Mesendoderm (in vitro differentiated cells): ENCODE measurements at regions not wholly inside any gene's neighbourhood (a gene's known extent, or its start where the extent isn't known, plus 50 kb on each side); places are given as distances from the start of the nearest gene placed in this dataset.

Experiments used
- DNase-seq: peaks from one replicate; pipeline ENCODE4 v3.0.0; 2013
- H2AK5ac ChIP-seq: 2 replicates; pipeline ENCODE4 v1.6.1; 2013; ENCODE audit warnings: low read length, inconsistent platforms
- H2BK120ac ChIP-seq: 2 replicates; pipeline ENCODE4 v1.6.1; 2013; ENCODE audit warnings: low read depth, mild to moderate bottlenecking, low read length, moderate library complexity, mixed read lengths
- H2BK15ac ChIP-seq: replicated peaks from 2 replicates; pipeline ENCODE4 v1.6.1; 2013; ENCODE audit warnings: low read depth, mild to moderate bottlenecking, moderate library complexity
- H2BK5ac ChIP-seq: 2 replicates; pipeline ENCODE4 v1.6.1; 2013; ENCODE audit warnings: low read length, inconsistent platforms
- H3K18ac ChIP-seq: 2 replicates; pipeline ENCODE4 v1.6.1; 2013; ENCODE audit warnings: mild to moderate bottlenecking, low read length, mixed read lengths
- H3K23ac ChIP-seq: one replicate; pipeline ENCODE4 v1.6.1; 2013; ENCODE audit warnings: low read length
- H3K27ac ChIP-seq: 2 replicates; pipeline ENCODE4 v1.5.1; 2013; ENCODE audit warnings: low read depth, mild to moderate bottlenecking, inconsistent platforms, low read length, moderate library complexity
- H3K27me3 ChIP-seq: 2 replicates; pipeline ENCODE4 v1.6.1; 2013; ENCODE audit warnings: low read length, control low read depth, mild to moderate bottlenecking, inconsistent platforms; ENCODE audit not compliant: insufficient read depth, poor library complexity
- H3K36me3 ChIP-seq: 2 replicates; pipeline ENCODE4 v1.6.1; 2013; ENCODE audit warnings: low read length, inconsistent platforms; ENCODE audit not compliant: control insufficient read depth, insufficient read depth
- H3K4ac ChIP-seq: one replicate; pipeline ENCODE4 v1.6.1; 2013; ENCODE audit warnings: low read depth, mild to moderate bottlenecking, low read length, moderate library complexity
- H3K4me1 ChIP-seq: 2 replicates; pipeline ENCODE4 v1.6.1; 2013; ENCODE audit warnings: low read depth, low read length, inconsistent platforms; ENCODE audit not compliant: control insufficient read depth
- H3K4me2 ChIP-seq: 2 replicates; pipeline ENCODE4 v1.6.1; 2013; ENCODE audit warnings: low read length
- H3K4me3 ChIP-seq: 2 replicates; pipeline ENCODE4 v1.5.1; 2013; ENCODE audit warnings: mild to moderate bottlenecking, low read length
- H3K56ac ChIP-seq: one replicate; pipeline ENCODE4 v1.6.1; 2013; ENCODE audit warnings: low read length
- H3K79me1 ChIP-seq: 2 replicates; pipeline ENCODE4 v1.6.1; 2013; ENCODE audit warnings: low read length, inconsistent platforms
- H3K79me2 ChIP-seq: 2 replicates; pipeline ENCODE4 v1.6.1; 2013; ENCODE audit warnings: mild to moderate bottlenecking, low read length; ENCODE audit not compliant: control insufficient read depth, insufficient read depth
- H3K9ac ChIP-seq: 2 replicates; pipeline ENCODE4 v1.6.1; 2013; ENCODE audit warnings: low read length, inconsistent platforms
- H4K5ac ChIP-seq: one replicate; pipeline ENCODE4 v1.6.1; 2013; ENCODE audit warnings: low read length
- H4K8ac ChIP-seq: one replicate; pipeline ENCODE4 v1.6.1; 2013; ENCODE audit warnings: low read depth, mild to moderate bottlenecking, control low read depth, low read length, moderate library complexity
- WGBS: extraction: QIAGEN DNeasy Blood & Tissue Kit; methylation state at CpG from one replicate; pipeline ENCODE4 v1.1.7; 2013; ENCODE audit warnings: low lambda C conversion rate, missing lambda C conversion rate; ENCODE audit not compliant: insufficient coverage; ENCODE audit errors: extremely low coverage; 5-methylcytosine and 5-hydroxymethylcytosine counted together

GRCh38 chr2:144582651-144583380 is 62.9 kb upstream of the ZEB2 start:
- no peaks in the 10 kb centered on the region for H3K36me3 ChIP-seq
- H3K79me1 ChIP-seq: no peaks in the 10 kb centered on the region
- H3K27me3 ChIP-seq: no peaks in the 10 kb centered on the region
- no peak overlapping the region for H3K27ac ChIP-seq
- no peak overlapping the region for H3K4ac ChIP-seq
- H4K5ac ChIP-seq: no peak overlapping the region
- H2BK5ac ChIP-seq: no peak overlapping the region
- H3K4me3 ChIP-seq: no peak overlapping the region
- no peak overlapping the region for H3K23ac ChIP-seq
- no peak overlapping the region for H2BK15ac ChIP-seq
- WGBS: no CpG with 5 or more reads among the region's 12 CpGs
- H3K18ac ChIP-seq: no peak overlapping the region
- H3K4me1 ChIP-seq: peaks cover 12% of the 10 kb centered on the region
- H3K79me2 ChIP-seq: no peaks in the 10 kb centered on the region
- no peak overlapping the region for H2BK120ac ChIP-seq
- H3K9ac ChIP-seq: no peak overlapping the region
- H4K8ac ChIP-seq: no peak overlapping the region
- peak overlapping the region; percentile 25 for H3K56ac ChIP-seq
- H2AK5ac ChIP-seq: no peak overlapping the region
- DNase-seq: peak; percentile 27
- no peak overlapping the region for H3K4me2 ChIP-seq

GRCh38 chr2:144580521-144581161 is 60.7 kb upstream of the ZEB2 start:
- no peak overlapping the region for H3K4ac ChIP-seq
- H3K56ac ChIP-seq: no peak overlapping the region
- WGBS: no CpG with 5 or more reads among the region's 4 CpGs
- H3K27me3 ChIP-seq: no peaks in the 10 kb centered on the region
- no peak overlapping the region for H3K4me3 ChIP-seq
- no peak overlapping the region for H4K5ac ChIP-seq
- H4K8ac ChIP-seq: no peak overlapping the region
- no peaks in the 10 kb centered on the region for H3K79me1 ChIP-seq
- no peak overlapping the region for H3K4me2 ChIP-seq
- H2BK15ac ChIP-seq: no peak overlapping the region
- H3K18ac ChIP-seq: no peak overlapping the region
- no peak overlapping the region for H3K27ac ChIP-seq
- peak; percentile 83 for DNase-seq
- no peaks in the 10 kb centered on the region for H3K79me2 ChIP-seq
- no peak overlapping the region for H3K23ac ChIP-seq
- peaks cover 12% of the 10 kb centered on the region for H3K4me1 ChIP-seq
- no peaks in the 10 kb centered on the region for H3K36me3 ChIP-seq
- H2BK120ac ChIP-seq: no peak overlapping the region
- H3K9ac ChIP-seq: no peak overlapping the region
- H2AK5ac ChIP-seq: no peak overlapping the region
- no peak overlapping the region for H2BK5ac ChIP-seq

- Histone ChIP-seq H3K4me1 (peaks cover 12% of the 10 kb centered on the region), H4K5ac (no peak overlapping the region), H3K4me2 (no peak overlapping the region), H2BK15ac (no peak overlapping the region), H4K8ac (no peak overlapping the region), H3K56ac (no peak overlapping the region), H3K9ac (no peak overlapping the region), H3K79me1 (no peaks in the 10 kb centered on the region), H3K23ac (no peak overlapping the region), H2BK5ac (no peak overlapping the region), H3K36me3 (no peaks in the 10 kb centered on the region), H3K4me3 (no peak overlapping the region), H3K27me3 (no peaks in the 10 kb centered on the region), H3K79me2 (no peaks in the 10 kb centered on the region), H3K4ac (no peak overlapping the region), H3K27ac (no peak overlapping the region), H2BK120ac (no peak overlapping the region), H3K18ac (no peak overlapping the region), H2AK5ac (no peak overlapping the region)
- DNase-seq: no peak
- no CpG with 5 or more reads among the region's 4 CpGs for WGBS
Measured at GRCh38 chr2:144579556-144579955, 59.6 kb upstream of the ZEB2 start.

- no peak overlapping the region for H2BK120ac ChIP-seq
- no peak overlapping the region for H3K56ac ChIP-seq
- H4K8ac ChIP-seq: no peak overlapping the region
- no peak overlapping the region for H3K4me2 ChIP-seq
- WGBS: 100% methylated on average over 1 of the region's 3 CpGs
- no peak overlapping the region for H3K18ac ChIP-seq
- H2BK5ac ChIP-seq: no peak overlapping the region
- no peak overlapping the region for H3K23ac ChIP-seq
- no peak overlapping the region for H2AK5ac ChIP-seq
- DNase-seq: no peak
- H3K79me2 ChIP-seq: no peaks in the 10 kb centered on the region
- no peaks in the 10 kb centered on the region for H3K36me3 ChIP-seq
- no peaks in the 10 kb centered on the region for H3K79me1 ChIP-seq
- H3K9ac ChIP-seq: no peak overlapping the region
- no peak overlapping the region for H3K4me3 ChIP-seq
- H3K27ac ChIP-seq: no peak overlapping the region
- H3K4ac ChIP-seq: no peak overlapping the region
- no peak overlapping the region for H2BK15ac ChIP-seq
- H4K5ac ChIP-seq: no peak overlapping the region
- no peaks in the 10 kb centered on the region for H3K27me3 ChIP-seq
- peaks cover 12% of the 10 kb centered on the region for H3K4me1 ChIP-seq
Measured at GRCh38 chr2:144578099-144578498, 58.2 kb upstream of the ZEB2 start.

DNA sequence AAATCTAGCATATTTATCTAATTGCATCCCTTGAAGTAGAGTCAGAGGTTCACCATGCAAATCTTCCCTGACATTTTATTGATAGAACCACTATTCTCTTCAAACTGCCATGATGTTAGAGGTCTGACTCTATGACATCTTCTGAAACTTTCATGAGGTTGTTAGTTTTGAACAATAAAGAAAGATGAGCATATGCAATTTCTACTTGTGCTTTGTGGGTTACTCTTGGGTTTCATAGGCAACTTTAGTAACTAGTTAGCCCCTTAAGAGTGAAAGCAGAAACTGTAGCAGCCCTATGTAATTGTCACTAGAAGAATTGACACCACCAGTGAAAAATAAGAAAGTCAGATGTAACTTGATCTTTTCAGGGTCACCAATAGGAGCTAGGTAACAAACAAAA is 53.1 kb upstream of the ZEB2 start:
- DNase-seq: no peak

GRCh38 chr2:144571770-144572169 is 51.9 kb upstream of the ZEB2 start:
- Histone ChIP-seq H3K4me2 (no peak overlapping the region), H3K4ac (no peak overlapping the region), H3K56ac (no peak overlapping the region), H3K4me1 (no peaks in the 10 kb centered on the region), H3K79me2 (no peaks in the 10 kb centered on the region), H2BK5ac (no peak overlapping the region), H2BK15ac (no peak overlapping the region), H3K27me3 (no peaks in the 10 kb centered on the region), H3K27ac (no peak overlapping the region), H2BK120ac (no peak overlapping the region), H4K8ac (no peak overlapping the region), H3K23ac (no peak overlapping the region), H3K9ac (no peak overlapping the region), H2AK5ac (no peak overlapping the region), H3K79me1 (no peaks in the 10 kb centered on the region), H4K5ac (no peak overlapping the region), H3K18ac (no peak overlapping the region), H3K4me3 (no peak overlapping the region), H3K36me3 (no peaks in the 10 kb centered on the region)
- DNase-seq: no peak
- no CpG with 5 or more reads among the region's 1 CpG for WGBS

More for the DNA sequence above, 53.1 kb upstream of the ZEB2 start:
- Histone ChIP-seq H3K4me3 (no peak overlapping the region), H2AK5ac (no peak overlapping the region), H3K9ac (no peak overlapping the region), H3K4me1 (no peaks in the 10 kb centered on the region), H3K36me3 (no peaks in the 10 kb centered on the region), H2BK5ac (no peak overlapping the region), H3K56ac (no peak overlapping the region), H3K27me3 (no peaks in the 10 kb centered on the region), H4K8ac (no peak overlapping the region), H3K79me2 (no peaks in the 10 kb centered on the region), H2BK120ac (no peak overlapping the region), H2BK15ac (no peak overlapping the region), H3K4me2 (no peak overlapping the region), H3K79me1 (no peaks in the 10 kb centered on the region), H4K5ac (no peak overlapping the region), H3K18ac (no peak overlapping the region), H3K23ac (no peak overlapping the region), H3K27ac (no peak overlapping the region), H3K4ac (no peak overlapping the region)
